Stimulated activated naive CD8-positive, alpha-beta T cell treated with anti-CD3 and anti-CD28 coated beads, Interleukin-15, Interleukin-2, amounts not matched to agents 100 ng/mL and 50 ng/mL, for 24 hours (primary cell): ENCODE measurements at regions not wholly inside any gene's neighbourhood (a gene's known extent, or its start where the extent isn't known, plus 50 kb on each side); places are given as distances from the start of the nearest gene placed in this dataset.

Source experiments
- H3K27ac Mint-ChIP-seq: one replicate; pipeline ENCODE4 v1.8.0; 2021; ENCODE audit warnings: mild to moderate bottlenecking, mixed read lengths
- H3K27me3 Mint-ChIP-seq: one replicate; pipeline ENCODE4 v1.8.0; 2021; ENCODE audit warnings: mixed read lengths
- H3K36me3 Mint-ChIP-seq: one replicate; pipeline ENCODE4 v1.8.0; 2021; ENCODE audit warnings: low read depth, mixed read lengths
- H3K4me1 Mint-ChIP-seq: one replicate; pipeline ENCODE4 v1.8.0; 2021; ENCODE audit warnings: low read depth, mixed read lengths
- H3K4me3 Mint-ChIP-seq: one replicate; pipeline ENCODE4 v1.8.0; 2021; ENCODE audit warnings: mild to moderate bottlenecking, mixed read lengths
- H3K9me3 Mint-ChIP-seq: one replicate; pipeline ENCODE4 v1.8.0; 2021; ENCODE audit warnings: mixed read lengths

DNA sequence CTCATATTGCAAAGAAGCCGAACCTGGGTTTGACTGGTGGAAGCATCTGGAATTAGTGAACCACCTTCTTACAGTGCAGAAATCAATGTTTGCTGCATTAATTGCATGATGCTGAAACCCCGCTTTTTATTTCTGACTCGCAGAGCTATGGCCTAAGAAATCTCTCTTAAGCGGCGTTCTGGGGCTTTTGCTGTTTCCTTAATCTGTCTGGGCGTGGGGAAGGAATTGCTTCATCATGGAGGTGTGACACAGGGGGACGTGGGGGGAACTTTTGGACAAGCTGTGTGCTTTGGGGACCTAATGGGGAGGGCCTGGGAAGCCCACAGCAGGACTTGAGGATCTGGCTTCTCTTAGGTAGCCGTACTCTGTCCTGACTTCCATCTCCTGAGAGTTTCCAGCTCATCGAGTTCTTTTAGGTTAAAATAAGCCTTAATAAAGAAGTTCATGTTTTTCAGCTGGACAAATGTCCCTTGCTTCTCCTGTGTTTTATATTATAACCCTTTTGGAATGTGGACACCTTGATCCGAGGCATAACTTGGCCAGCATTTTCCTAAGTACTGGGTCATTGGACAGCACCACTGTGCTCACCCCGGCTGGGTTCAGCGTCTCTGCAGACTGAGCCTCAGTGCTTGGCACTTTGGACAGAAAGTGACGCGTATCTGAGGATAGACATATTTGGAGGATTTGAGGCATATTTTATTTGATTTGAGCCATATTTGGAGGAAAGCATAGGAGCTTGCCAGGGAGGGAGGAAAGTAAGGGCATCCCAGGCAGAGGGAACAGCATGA, 192.1 kb upstream of the MYL2 start:
- Mint-ChIP-seq H3K27me3 (no peaks in the 10 kb centered on the region), H3K4me3 (no peak overlapping the region), H3K9me3 (no peaks in the 10 kb centered on the region), H3K4me1 (peaks cover 6% of the 10 kb centered on the region), H3K36me3 (no peaks in the 10 kb centered on the region), H3K27ac (no peak overlapping the region)

DNA sequence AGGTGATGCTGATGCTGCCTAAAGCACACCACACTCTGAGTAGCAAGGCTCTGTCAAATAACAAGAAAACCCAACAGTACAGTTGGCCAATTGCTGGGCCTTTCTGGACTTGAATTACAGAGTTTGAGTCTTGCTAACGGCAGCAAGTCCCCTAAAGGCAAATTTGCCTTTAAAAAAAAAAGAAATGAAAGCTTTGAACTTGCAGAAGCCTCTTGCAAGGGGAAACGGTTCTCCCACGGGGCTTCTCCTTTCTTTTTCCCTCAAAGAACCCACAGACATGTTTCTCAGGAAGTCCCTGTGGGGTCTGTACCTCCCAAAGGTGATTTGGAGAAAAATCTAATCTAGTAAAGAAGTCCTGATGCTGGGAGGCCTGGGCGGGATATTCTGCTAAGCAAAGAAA, 191.3 kb upstream of the MYL2 start:
- no peak overlapping the region for H3K4me3 Mint-ChIP-seq
- no peaks in the 10 kb centered on the region for H3K36me3 Mint-ChIP-seq
- H3K9me3 Mint-ChIP-seq: no peaks in the 10 kb centered on the region
- H3K4me1 Mint-ChIP-seq: peaks cover 6% of the 10 kb centered on the region
- H3K27me3 Mint-ChIP-seq: no peaks in the 10 kb centered on the region
- no peak overlapping the region for H3K27ac Mint-ChIP-seq

DNA sequence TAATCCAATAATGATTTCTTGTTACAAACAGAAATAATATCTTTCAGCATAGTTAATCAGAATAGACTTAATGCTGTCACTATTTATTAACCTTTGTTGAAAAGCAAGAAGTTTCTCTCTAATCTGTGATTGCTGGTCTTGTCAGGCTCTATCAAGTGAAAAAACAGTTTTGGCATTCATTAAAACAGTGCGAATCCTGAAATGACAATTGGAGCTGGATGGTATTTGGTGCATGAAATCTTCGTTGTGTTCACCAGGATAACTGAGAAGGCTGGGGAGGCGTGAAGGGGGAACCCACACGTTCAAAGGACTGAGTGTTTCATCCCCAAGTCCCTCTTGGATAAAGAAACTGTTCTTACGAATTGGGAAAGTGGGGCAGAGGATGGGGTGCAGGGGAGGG, 190.2 kb upstream of the MYL2 start:
- H3K36me3 Mint-ChIP-seq: no peaks in the 10 kb centered on the region
- no peaks in the 10 kb centered on the region for H3K27me3 Mint-ChIP-seq
- H3K4me1 Mint-ChIP-seq: peaks cover 6% of the 10 kb centered on the region
- no peak overlapping the region for H3K27ac Mint-ChIP-seq
- no peak overlapping the region for H3K4me3 Mint-ChIP-seq
- no peaks in the 10 kb centered on the region for H3K9me3 Mint-ChIP-seq

DNA sequence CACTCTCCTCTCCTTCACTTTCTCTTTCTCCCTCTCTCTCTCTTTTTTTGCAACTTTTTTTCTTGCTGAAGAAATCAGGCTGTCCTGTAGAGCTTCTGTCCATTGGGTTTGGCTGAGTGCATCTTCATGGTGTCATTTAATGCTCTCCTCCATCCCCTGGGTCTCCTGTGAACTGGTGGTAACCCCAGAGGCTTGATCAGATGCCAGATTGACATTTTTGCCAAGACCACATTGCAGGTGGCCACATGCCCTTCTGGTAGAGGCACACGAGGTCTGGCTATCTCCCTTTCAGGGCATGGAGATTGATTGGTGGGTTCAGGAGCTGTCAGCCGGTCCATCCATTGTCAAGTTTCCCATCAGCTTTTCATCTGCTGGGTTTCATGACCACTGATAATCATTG, 188.3 kb upstream of the MYL2 start:
- no peak overlapping the region for H3K4me3 Mint-ChIP-seq
- no peak overlapping the region for H3K27ac Mint-ChIP-seq
- H3K4me1 Mint-ChIP-seq: peaks cover 6% of the 10 kb centered on the region
- peaks cover 4% of the 10 kb centered on the region for H3K27me3 Mint-ChIP-seq
- H3K9me3 Mint-ChIP-seq: no peaks in the 10 kb centered on the region
- no peaks in the 10 kb centered on the region for H3K36me3 Mint-ChIP-seq

DNA sequence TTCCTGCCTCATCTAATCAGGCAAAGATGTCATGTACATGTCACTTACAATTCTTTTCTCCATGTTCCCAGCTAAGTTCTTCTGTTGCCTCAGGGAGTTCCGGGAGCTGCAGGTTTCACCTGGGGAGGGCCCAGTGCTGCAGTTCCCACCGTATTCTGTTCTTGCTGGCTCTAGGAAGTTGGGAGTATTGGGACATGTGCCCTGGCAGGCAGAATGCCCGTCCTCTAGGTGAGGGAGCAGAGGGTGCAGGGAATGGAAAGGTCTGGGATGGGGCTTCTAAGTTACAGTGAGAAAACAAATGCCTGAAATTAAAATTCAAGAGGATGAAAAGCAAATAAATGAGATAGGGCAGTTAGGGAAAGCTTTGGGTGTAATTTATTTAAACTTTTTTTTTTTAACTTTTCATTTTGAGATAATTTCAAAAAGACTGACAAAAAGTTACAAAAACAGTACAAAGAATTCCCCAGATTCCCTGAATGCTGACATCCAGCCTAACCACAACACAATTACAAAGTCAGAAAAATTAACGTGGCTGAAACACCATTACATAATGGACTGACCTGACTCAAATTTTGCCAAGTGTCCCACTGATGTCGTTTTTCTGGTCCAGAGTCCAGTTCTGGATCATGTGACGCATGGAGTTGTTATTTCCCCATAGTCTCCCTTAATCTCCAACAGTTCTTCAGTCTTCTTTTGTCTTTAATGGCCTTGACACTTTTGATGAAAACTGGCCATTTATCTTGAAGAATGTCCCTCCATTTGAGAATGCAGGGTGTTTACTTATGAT, 187.2 kb upstream of the MYL2 start:
- Mint-ChIP-seq H3K36me3 (no peaks in the 10 kb centered on the region), H3K9me3 (no peaks in the 10 kb centered on the region), H3K4me3 (no peak overlapping the region), H3K27ac (no peak overlapping the region), H3K4me1 (peaks cover 6% of the 10 kb centered on the region), H3K27me3 (peaks cover 4% of the 10 kb centered on the region)

DNA sequence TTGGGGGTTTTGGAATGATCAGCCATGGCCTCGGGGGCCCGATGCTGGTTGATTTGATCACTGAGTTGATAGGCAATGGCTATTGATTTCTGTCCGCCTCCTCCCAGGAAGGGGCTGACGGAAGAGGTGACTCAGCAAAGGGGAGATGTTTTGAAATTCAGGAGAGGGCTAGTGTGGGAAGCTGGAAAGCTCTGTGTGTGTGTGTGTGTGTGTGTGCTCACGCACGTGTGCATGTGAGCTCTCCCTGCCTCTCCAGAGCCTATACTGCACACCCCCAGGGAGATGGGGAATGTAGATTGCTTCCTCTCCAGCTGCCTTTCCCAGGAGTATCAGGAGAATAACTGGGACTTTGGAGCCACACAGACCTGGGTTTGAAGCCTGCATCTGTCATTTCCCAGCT, 184.9 kb upstream of the MYL2 start:
- no peaks in the 10 kb centered on the region for H3K36me3 Mint-ChIP-seq
- no peak overlapping the region for H3K27ac Mint-ChIP-seq
- H3K4me1 Mint-ChIP-seq: no peaks in the 10 kb centered on the region

DNA sequence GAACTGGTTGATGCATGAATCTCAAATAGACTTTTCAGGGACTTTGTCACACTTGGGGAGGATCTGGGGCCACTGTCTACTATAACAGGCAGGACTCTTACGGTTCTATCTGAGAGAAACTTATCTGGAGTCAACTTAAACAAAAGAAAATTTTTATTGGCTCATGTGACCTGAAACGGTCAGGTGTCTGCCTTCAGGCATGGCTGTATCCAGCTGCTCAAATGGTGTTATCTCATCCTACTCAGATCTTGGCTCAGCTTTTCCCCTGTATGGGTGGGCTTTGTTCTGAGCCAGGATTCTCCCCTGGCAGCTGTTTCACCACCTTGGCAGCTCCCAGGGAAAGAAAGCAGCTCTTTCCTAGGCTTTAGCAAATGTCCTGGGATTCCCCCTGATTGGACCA, 183.2 kb upstream of the MYL2 start:
- no peaks in the 10 kb centered on the region for H3K9me3 Mint-ChIP-seq
- no peak overlapping the region for H3K27ac Mint-ChIP-seq
- peaks cover 4% of the 10 kb centered on the region for H3K27me3 Mint-ChIP-seq
- H3K4me1 Mint-ChIP-seq: peaks cover 11% of the 10 kb centered on the region
- H3K4me3 Mint-ChIP-seq: no peak overlapping the region
- H3K36me3 Mint-ChIP-seq: no peaks in the 10 kb centered on the region

More for the DNA sequence above, 184.9 kb upstream of the MYL2 start:
- peaks cover 4% of the 10 kb centered on the region for H3K27me3 Mint-ChIP-seq
- H3K4me3 Mint-ChIP-seq: no peak overlapping the region
- no peaks in the 10 kb centered on the region for H3K9me3 Mint-ChIP-seq

DNA sequence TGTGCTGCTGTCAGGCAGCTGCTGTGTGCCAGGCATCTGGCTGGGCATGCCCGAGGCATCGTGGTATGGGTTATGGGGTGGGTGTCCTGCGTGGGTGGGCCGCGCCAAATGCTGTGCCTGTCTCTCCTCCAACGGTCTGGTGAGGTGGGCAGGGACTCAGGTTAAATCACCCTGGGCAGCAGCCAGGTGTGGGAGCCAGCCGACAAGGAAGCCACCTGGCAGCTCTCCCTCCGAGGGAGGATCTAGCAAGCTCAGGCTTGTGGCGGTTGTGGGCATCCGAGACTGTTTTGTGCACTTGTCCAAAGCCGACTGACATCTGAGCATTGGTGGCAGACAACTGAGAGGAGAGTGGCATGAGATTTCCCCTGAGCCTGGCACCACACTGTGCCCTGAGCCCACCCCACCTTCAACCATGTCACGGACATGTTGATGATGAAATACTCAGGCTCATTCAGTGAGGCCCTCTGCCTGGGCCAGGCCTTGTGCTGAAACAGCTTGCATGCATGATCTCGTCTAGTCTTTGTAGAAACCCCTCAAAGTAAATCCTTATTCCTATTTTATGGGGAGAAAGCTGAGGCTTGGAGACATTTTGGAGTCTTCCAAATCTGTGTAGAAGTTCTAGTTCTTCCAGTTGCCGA, 181.8 kb upstream of the MYL2 start:
- H3K27ac Mint-ChIP-seq: no peak overlapping the region

DNA sequence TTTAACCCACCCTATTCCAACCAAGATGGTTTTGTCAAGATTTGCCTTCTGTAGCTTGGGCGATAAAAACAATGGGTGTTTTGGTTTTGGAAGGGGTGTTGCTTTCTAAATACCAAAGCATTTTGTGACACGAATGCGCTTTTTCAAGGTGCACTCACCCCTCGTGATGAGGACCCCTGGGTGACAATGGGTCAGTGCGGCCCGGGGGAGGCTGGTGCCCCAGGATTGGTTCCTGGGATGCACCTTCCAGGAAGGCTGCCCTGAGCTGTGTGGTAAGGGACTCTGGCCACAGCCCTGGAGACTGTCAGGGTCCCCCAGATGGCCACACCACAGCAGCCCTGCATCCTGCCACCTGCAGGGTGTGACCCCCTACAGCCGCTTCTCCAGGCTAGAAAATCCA, 180.6 kb upstream of the MYL2 start:
- peaks cover 4% of the 10 kb centered on the region for H3K27me3 Mint-ChIP-seq
- no peak overlapping the region for H3K27ac Mint-ChIP-seq
- H3K36me3 Mint-ChIP-seq: no peaks in the 10 kb centered on the region
- H3K4me1 Mint-ChIP-seq: peaks cover 11% of the 10 kb centered on the region
- no peaks in the 10 kb centered on the region for H3K9me3 Mint-ChIP-seq
- H3K4me3 Mint-ChIP-seq: no peak overlapping the region

More for the DNA sequence above, 181.8 kb upstream of the MYL2 start:
- H3K9me3 Mint-ChIP-seq: no peaks in the 10 kb centered on the region
- no peaks in the 10 kb centered on the region for H3K36me3 Mint-ChIP-seq
- H3K27me3 Mint-ChIP-seq: peaks cover 4% of the 10 kb centered on the region
- no peak overlapping the region for H3K4me3 Mint-ChIP-seq
- peaks cover 11% of the 10 kb centered on the region for H3K4me1 Mint-ChIP-seq

DNA sequence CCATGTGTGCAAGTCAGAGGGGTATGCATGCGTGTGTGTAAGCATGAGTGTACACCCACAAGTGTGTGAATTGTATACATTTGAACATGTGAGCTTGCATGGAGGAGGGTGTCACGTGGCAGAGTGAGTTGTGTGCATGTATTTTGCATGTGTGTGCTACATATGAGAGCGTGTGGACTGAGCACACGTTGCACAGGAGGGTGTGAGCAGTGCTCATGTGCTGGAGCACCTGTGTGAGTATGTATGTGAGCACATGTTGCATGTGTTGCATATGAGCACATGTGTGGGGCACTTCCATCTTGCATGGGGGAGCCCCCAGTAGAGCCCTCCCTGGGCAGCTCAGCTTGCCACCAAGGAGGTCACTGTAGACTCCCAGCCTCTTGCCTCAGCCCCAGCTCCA, 180.2 kb upstream of the MYL2 start:
- H3K4me3 Mint-ChIP-seq: no peak overlapping the region
- no peaks in the 10 kb centered on the region for H3K36me3 Mint-ChIP-seq
- H3K27me3 Mint-ChIP-seq: peaks cover 4% of the 10 kb centered on the region
- H3K27ac Mint-ChIP-seq: no peak overlapping the region
- no peaks in the 10 kb centered on the region for H3K9me3 Mint-ChIP-seq
- H3K4me1 Mint-ChIP-seq: peaks cover 11% of the 10 kb centered on the region

DNA sequence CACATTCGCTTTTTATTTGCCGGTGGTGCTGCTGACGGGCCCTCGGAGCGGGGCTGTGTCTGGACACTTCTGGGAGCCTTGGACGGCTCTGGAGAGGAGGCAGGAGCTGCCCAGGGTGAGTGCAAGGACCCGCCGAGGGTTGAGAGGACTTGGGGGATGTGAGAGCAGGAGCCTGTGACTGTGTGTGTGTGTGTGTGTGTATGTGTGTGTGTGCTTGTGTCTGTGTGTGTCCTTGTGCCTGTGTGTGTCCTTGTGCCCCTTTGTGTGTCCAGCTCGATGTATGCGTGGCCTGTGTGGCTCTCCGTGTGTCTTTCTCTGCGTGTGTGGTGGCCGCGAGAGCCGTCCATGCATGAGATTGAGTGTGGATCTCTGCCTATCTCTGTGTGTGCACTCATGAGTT, 179.6 kb upstream of the MYL2 start:
- H3K27me3 Mint-ChIP-seq: peaks cover 4% of the 10 kb centered on the region
- H3K27ac Mint-ChIP-seq: no peak overlapping the region
- H3K4me3 Mint-ChIP-seq: no peak overlapping the region
- no peaks in the 10 kb centered on the region for H3K9me3 Mint-ChIP-seq
- H3K36me3 Mint-ChIP-seq: no peaks in the 10 kb centered on the region
- peaks cover 11% of the 10 kb centered on the region for H3K4me1 Mint-ChIP-seq

DNA sequence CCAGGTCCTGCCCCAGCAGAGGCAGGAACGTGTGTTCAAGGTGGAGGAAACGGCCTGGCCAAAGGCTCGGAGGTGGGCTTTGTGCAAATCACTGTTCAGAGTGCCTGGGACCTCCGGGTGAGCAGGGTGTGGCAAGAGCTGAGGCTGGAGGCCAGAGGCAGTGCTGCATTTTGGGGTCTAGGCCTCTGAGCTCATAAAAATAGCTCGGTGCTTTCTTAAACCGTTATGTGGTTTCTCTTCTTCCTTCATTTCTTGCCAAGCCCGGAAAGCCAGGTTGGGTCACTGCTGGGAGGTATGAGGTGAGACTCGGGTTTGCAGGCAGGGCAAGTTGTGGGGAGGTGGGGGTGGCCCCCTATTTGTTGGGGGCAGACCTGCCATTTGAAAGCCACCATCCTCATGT, 178.8 kb upstream of the MYL2 start:
- Mint-ChIP-seq H3K27ac (no peak overlapping the region), H3K4me1 (peaks cover 11% of the 10 kb centered on the region), H3K4me3 (no peak overlapping the region)

DNA sequence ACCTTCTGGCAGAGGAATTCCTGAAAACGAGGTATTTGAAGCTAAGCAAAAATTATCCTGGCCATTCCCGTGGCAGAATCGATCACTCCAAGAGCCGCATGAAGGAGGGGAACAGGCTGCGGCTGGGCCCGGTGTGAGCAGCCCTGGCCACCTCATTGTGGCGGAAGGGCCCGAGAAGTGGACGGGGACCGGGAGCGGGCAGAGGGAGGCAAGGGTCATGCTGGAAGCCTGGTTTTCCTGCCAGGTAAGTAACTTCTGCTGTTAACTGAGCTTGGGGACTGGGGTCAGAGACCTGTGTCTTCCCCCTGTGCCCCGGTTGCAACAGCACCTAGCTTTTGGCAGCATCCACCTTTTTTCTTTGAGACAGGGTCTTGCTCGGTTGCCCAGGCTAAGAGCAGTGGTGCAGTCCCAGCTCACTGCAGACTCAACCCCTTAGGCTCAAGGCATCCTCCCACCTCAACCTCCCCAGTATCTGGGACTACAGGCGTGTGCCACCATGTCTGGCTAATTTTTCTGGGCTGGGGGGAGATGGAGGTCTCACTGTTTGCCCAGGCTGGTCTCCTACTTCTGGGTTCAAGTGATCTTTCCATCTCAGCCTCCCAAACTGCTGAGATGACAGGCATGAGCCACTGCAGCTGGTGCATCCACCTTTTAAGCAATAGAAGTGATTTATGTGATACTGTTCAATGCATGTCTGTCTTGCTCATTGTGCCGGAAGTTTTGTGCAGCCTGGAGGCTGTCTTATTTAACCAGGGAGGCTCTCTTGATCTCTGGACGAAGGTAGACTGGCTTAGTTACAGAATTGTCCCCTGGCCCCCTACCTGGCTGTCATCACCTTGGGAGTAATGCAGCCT, 174.0 kb upstream of the MYL2 start:
- Mint-ChIP-seq H3K4me3 (no peak overlapping the region), H3K27ac (no peak overlapping the region), H3K36me3 (no peaks in the 10 kb centered on the region), H3K27me3 (no peaks in the 10 kb centered on the region), H3K9me3 (no peaks in the 10 kb centered on the region), H3K4me1 (peaks cover 22% of the 10 kb centered on the region)

More for the DNA sequence above, 178.8 kb upstream of the MYL2 start:
- Mint-ChIP-seq H3K9me3 (no peaks in the 10 kb centered on the region), H3K27me3 (peaks cover 4% of the 10 kb centered on the region), H3K36me3 (no peaks in the 10 kb centered on the region)

DNA sequence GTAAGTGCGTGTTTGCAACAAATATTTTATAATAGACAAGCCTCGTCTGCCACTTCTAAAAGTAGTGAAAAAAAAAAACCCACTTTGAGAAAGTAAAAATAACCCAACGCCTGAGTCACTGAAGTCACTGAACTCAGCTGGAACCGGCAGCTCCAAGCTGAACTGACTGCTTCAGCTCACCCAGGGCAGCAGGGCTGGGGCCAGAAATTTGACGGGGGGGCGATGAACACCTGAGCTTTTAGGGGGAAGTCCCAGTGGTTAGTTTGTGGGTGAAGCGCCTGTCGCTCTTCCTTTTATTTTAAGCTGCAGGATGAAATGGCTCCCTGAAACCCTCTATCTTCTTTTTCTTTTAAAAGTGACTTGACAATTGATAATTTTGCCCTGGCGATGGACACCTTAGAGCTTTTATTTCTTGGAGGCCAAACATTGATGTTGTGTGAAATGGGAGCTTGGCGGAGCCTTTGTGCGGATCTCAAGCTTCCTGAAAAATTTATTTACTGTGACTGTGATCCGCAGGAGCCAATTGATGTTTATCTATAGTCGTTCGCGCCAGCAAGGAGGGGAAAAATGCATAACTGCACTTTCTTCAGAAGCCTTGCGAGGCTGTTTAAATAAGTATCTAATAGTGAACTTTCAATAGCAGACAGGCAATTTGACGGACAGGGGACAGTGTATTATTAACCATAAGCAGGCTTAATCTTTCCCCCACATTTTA, 173.2 kb upstream of the MYL2 start:
- peaks cover 14% of the 10 kb centered on the region for H3K4me1 Mint-ChIP-seq
- H3K27me3 Mint-ChIP-seq: no peaks in the 10 kb centered on the region
- no peaks in the 10 kb centered on the region for H3K36me3 Mint-ChIP-seq
- no peaks in the 10 kb centered on the region for H3K9me3 Mint-ChIP-seq
- no peak overlapping the region for H3K4me3 Mint-ChIP-seq
- H3K27ac Mint-ChIP-seq: no peak overlapping the region
